ENCODE measurements at regions not wholly inside any gene's neighbourhood (a gene's known extent, or its start where the extent isn't known, plus 50 kb on each side); places are given as distances from the start of the nearest gene placed in this dataset.

DNA sequence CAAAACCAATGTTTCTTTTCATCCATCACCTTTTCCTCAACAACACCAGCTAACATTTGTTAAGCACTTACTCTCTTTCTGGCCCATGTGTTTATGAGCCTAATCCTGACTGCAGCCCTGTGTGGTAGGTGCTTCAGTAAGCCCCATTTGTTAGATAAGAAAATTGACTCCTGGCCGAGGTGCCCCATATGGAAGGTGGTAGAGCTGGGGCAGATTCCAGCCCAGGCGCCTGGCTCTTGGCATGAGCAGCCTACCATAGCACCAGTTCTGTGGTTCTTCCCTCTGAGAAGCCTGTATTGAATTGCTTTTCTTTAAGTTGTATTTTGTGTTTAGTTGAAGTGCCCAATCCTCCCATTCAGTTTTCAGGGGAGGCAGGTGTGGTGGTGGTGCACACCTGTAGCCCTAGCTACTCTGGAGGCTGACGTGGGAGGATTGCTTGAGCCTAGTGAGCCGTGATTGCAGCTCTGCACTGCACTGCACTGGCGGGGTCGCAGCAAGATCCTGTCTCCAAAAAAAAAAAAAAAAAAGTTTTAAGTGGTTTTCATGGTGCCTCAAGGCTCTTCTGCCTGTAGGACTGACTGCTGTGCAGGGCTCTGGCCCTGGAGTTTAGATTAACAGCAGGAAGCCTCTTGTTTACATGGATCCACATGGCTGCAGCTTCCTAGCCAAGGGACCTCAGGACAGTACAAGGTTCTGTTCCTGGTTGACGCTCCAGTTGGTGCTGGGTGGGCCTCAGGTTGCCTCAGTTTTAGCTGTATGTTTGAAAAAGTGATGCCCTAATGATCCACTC is 125.9 kb downstream of the MRPS6 start:
- TF ChIP-seq, protein P1, sequence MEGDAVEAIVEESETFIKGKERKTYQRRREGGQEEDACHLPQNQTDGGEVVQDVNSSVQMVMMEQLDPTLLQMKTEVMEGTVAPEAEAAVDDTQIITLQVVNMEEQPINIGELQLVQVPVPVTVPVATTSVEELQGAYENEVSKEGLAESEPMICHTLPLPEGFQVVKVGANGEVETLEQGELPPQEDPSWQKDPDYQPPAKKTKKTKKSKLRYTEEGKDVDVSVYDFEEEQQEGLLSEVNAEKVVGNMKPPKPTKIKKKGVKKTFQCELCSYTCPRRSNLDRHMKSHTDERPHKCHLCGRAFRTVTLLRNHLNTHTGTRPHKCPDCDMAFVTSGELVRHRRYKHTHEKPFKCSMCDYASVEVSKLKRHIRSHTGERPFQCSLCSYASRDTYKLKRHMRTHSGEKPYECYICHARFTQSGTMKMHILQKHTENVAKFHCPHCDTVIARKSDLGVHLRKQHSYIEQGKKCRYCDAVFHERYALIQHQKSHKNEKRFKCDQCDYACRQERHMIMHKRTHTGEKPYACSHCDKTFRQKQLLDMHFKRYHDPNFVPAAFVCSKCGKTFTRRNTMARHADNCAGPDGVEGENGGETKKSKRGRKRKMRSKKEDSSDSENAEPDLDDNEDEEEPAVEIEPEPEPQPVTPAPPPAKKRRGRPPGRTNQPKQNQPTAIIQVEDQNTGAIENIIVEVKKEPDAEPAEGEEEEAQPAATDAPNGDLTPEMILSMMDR (IDR thresholded peaks at IDR 0.05) = no peak
- no peak for TF ChIP-seq POLR2AphosphoS5 (IDR thresholded peaks at IDR 0.05)
- no peak for TF ChIP-seq POLR2A (IDR thresholded peaks at IDR 0.05)

Measured in breast epithelium (tissue), 3 donors.